K562 (cell line): ENCODE measurements at regions not wholly inside any gene's neighbourhood (a gene's known extent, or its start where the extent isn't known, plus 50 kb on each side); places are given as distances from the start of the nearest gene placed in this dataset.

Source experiments
- ATAC-seq: fragments of 200-7000 bp; cut with Tn5 transposase; 3 replicates; pipeline ENCODE4 v1.9.1; 2020; ENCODE audit warnings: moderate library complexity
- BruUV-seq: library from RNA; stranded (reverse); fragments of 400-500 nt; replicated peaks from 2 replicates; lab custom pipeline; 2021; lab: Mats Ljungman, UMichigan
- CTCF ChIA-PET: fragments of 300-600 bp; formaldehyde crosslinking; extraction: SDS; loops from one replicate; lab custom pipeline; 2021; ENCODE audit warnings: low intra/inter-chr PET ratio; lab: Yijun Ruan, JAX
- POLR2A ChIA-PET: fragments of 300-600, 350-650 bp; sonication (Branson Sonifier 250); formaldehyde crosslinking; extraction: SDS; loops from one replicate; lab custom pipeline; 2021; ENCODE audit warnings: antibody characterized with exemption, inconsistent platforms; lab: Yijun Ruan, JAX
- DNase-seq, 4 experiments: peaks; one replicate each; pipeline versions ENCODE4 v3.0.0 to v3.0.0-alpha.2; 2011 to 2018; ENCODE audit warnings: low spot score in 3 of 4, mixed read lengths in 3 of 4; ENCODE audit errors: extremely low read depth in 1 of 4
- FAIRE-seq: peaks from 2 replicates; lab custom pipeline; 2011; peaks lifted over from hg19 to GRCh38; lab: Jason Lieb, UNC
- H2AFZ ChIP-seq: 2 replicates; pipeline ENCODE4 v1.6.0; 2011; ENCODE audit warnings: low read depth, low read length, control low read depth, inconsistent platforms
- H3K27ac ChIP-seq: fragments of 200-600 bp; 3 replicates; pipeline ENCODE4 v1.8.0; 2011; ENCODE audit warnings: low read depth, mild to moderate bottlenecking, control low read depth, inconsistent platforms, low read length, moderate library complexity, mixed read lengths; ENCODE audit errors: extremely low read depth
- H3K27me3 ChIP-seq, 2 experiments: fragments of 300-600 bp in 1 of 2; 2 replicates in 1 of 2; 3 replicates in 1 of 2; pipeline versions ENCODE4 v1.6.0 to v1.8.0; 2011; ENCODE audit warnings: inconsistent platforms in 2 of 2, low read length in 2 of 2, mild to moderate bottlenecking in 1 of 2, mixed read lengths in 1 of 2, moderate library complexity in 1 of 2; ENCODE audit not compliant: control insufficient read depth in 2 of 2, insufficient read depth in 2 of 2
- H3K36me3 ChIP-seq: fragments of 300-600 bp; 3 replicates; pipeline ENCODE4 v1.8.0; 2011; ENCODE audit warnings: mild to moderate bottlenecking, low read length, inconsistent platforms; ENCODE audit not compliant: control insufficient read depth, insufficient read depth
- H3K4me1 ChIP-seq, 2 experiments: fragments of 200-600 bp in 1 of 2; replicated peaks in 1 of 2; 2 replicates in 1 of 2; 3 replicates in 1 of 2; pipeline versions ENCODE4 v1.5.1 to v1.8.0; 2011; ENCODE audit warnings: inconsistent platforms in 2 of 2, low read length in 2 of 2, mild to moderate bottlenecking in 1 of 2, mixed read lengths in 1 of 2, moderate library complexity in 1 of 2; ENCODE audit not compliant: control insufficient read depth in 2 of 2, insufficient read depth in 2 of 2
- H3K4me2 ChIP-seq: 2 replicates; pipeline ENCODE4 v1.6.1; 2011; ENCODE audit warnings: low read length, control low read depth, inconsistent platforms, mixed read lengths; ENCODE audit not compliant: insufficient read depth
- H3K4me3 ChIP-seq: fragments of 200-600 bp; sonication (generic), shearing (Covaris generic); 2 replicates; pipeline ENCODE4 v1.5.1; 2016; ENCODE audit warnings: control low read depth, inconsistent platforms
- H3K79me2 ChIP-seq: fragments of 200-600 bp; 3 replicates; pipeline ENCODE4 v1.8.0; 2011; ENCODE audit warnings: low read length, inconsistent platforms; ENCODE audit not compliant: control insufficient read depth, insufficient read depth
- H3K9ac ChIP-seq, 2 experiments: 2 replicates each; pipeline versions ENCODE4 v1.6.0 to v1.6.1; 2011; ENCODE audit warnings: low read depth in 2 of 2, low read length in 2 of 2, control low read depth in 1 of 2, inconsistent platforms in 1 of 2, mild to moderate bottlenecking in 1 of 2, mixed read lengths in 1 of 2; ENCODE audit not compliant: insufficient read depth in 1 of 2
- H3K9me1 ChIP-seq: one replicate; pipeline ENCODE4 v1.6.0; 2011; ENCODE audit warnings: inconsistent platforms, mild to moderate bottlenecking, low read length, moderate library complexity; ENCODE audit not compliant: control insufficient read depth, insufficient read depth
- H3K9me3 ChIP-seq: replicated peaks from 2 replicates; pipeline ENCODE4 v1.5.1; 2011; ENCODE audit warnings: low read depth, low read length, inconsistent platforms; ENCODE audit not compliant: control insufficient read depth, insufficient read depth
- H4K20me1 ChIP-seq: replicated peaks from 2 replicates; pipeline ENCODE4 v1.6.1; 2011; ENCODE audit warnings: low read length, inconsistent platforms, mixed read lengths; ENCODE audit not compliant: control insufficient read depth, insufficient read depth
- BACH1 ChIP-seq: fragments of 200-800 bp; sonication (Bioruptor generic); IDR thresholded peaks from 2 replicates; pipeline ENCODE4 v1.6.1; 2016; ENCODE audit warnings: missing genetic modification characterization, missing compliant biosample characterization
- DNMT1 ChIP-seq: fragments of 450-650 bp; IDR thresholded peaks from 2 replicates; pipeline ENCODE4 v1.6.1; 2016; ENCODE audit warnings: antibody characterized with exemption, mild to moderate bottlenecking
- ESRRA ChIP-seq: fragments of 450-650 bp; IDR thresholded peaks from 2 replicates; pipeline ENCODE4 v1.6.1; 2014; ENCODE audit warnings: low read depth, mild to moderate bottlenecking, moderate library complexity, borderline replicate concordance
- FOXO4 ChIP-seq: fragments of 450-650 bp; formaldehyde crosslinking; IDR thresholded peaks from 2 replicates; pipeline ENCODE4 v1.4.0; 2020; ENCODE audit warnings: mild to moderate bottlenecking, moderate library complexity
- KAT2B ChIP-seq: IDR thresholded peaks from one replicate; pipeline ENCODE4 v1.6.1; 2012; ENCODE audit warnings: low read depth, mild to moderate bottlenecking, control low read depth, inconsistent platforms, low read length, moderate library complexity
- KDM2B ChIP-seq: fragments of 250-450 bp; sonication (Bioruptor Pico); IDR thresholded peaks from 2 replicates; pipeline ENCODE4 v1.8.0; 2021; ENCODE audit warnings: mild to moderate bottlenecking, moderate library complexity
- MAFK ChIP-seq: IDR thresholded peaks from 2 replicates; pipeline ENCODE4 v1.6.1; 2011; ENCODE audit warnings: low read length, improper control_type of control experiment
- MYBL2 ChIP-seq, 2 experiments: fragments of 450-650 bp in 1 of 2; sonication (generic) in 1 of 2; formaldehyde crosslinking in 1 of 2; IDR thresholded peaks; 2 replicates each; pipeline versions ENCODE4 v1.6.1 to v1.8.1; 2017 to 2022; ENCODE audit warnings: borderline replicate concordance in 1 of 2, inconsistent platforms in 1 of 2, low read depth in 1 of 2, mild to moderate bottlenecking in 1 of 2, missing genetic modification reagents in 1 of 2, moderate library complexity in 1 of 2
- NBN ChIP-seq: fragments of 450-650 bp; IDR thresholded peaks from 2 replicates; pipeline ENCODE4 v1.6.1; 2016; ENCODE audit warnings: low read depth, mild to moderate bottlenecking
- NFATC3 ChIP-seq: fragments of 450-650 bp; IDR thresholded peaks from 2 replicates; pipeline ENCODE4 v1.6.1; 2017; ENCODE audit warnings: mild to moderate bottlenecking
- OTX1 ChIP-seq: fragments of 450-650 bp; formaldehyde crosslinking; IDR thresholded peaks from 2 replicates; pipeline ENCODE4 v1.4.0; 2022; ENCODE audit warnings: mild to moderate bottlenecking
- PCBP1 ChIP-seq: fragments of 200-400 bp; formaldehyde crosslinking; IDR thresholded peaks from 2 replicates; pipeline ENCODE4 v1.6.1; 2018; ENCODE audit warnings: mild to moderate bottlenecking, low read depth, low read length; ENCODE audit not compliant: poor library complexity, severe bottlenecking
- POLR2A ChIP-seq: fragments of 450-650 bp; conservative IDR thresholded peaks from 2 replicates; pipeline ENCODE4 v1.6.1; 2016
- POU5F1 ChIP-seq: fragments of 150-350 bp; IDR thresholded peaks from 2 replicates; pipeline ENCODE4 v1.6.1; 2014; ENCODE audit warnings: borderline replicate concordance, low read length, low read depth, mild to moderate bottlenecking; ENCODE audit not compliant: partially characterized antibody
- SETDB1 ChIP-seq: IDR thresholded peaks from one replicate; pipeline ENCODE4 v1.6.1; 2012; ENCODE audit warnings: low read length, control low read depth, inconsistent platforms
- SMARCE1 ChIP-seq: fragments of 450-650 bp; IDR thresholded peaks from 2 replicates; pipeline ENCODE4 v1.7.1; 2016; ENCODE audit warnings: mild to moderate bottlenecking
- TEAD2 ChIP-seq: fragments of 450-650 bp; IDR thresholded peaks from 2 replicates; pipeline ENCODE4 v1.6.1; 2016; ENCODE audit warnings: missing genetic modification characterization, control low read depth, missing compliant biosample characterization
- TOE1 ChIP-seq, 2 experiments: fragments of 450-650 bp in 1 of 2; sonication (generic) in 1 of 2; formaldehyde crosslinking in 1 of 2; IDR thresholded peaks; 2 replicates each; pipeline versions ENCODE4 v1.7.1 to v1.8.0; 2016 to 2022; ENCODE audit warnings: borderline replicate concordance in 2 of 2, mild to moderate bottlenecking in 2 of 2, antibody characterized with exemption in 1 of 2, inconsistent platforms in 1 of 2, low read depth in 1 of 2, missing genetic modification reagents in 1 of 2, moderate library complexity in 1 of 2
- ZNF316 ChIP-seq: fragments of 450-650 bp; IDR thresholded peaks from 2 replicates; pipeline ENCODE4 v1.6.1; 2016
- WGBS: fragments of 100-300 bp; shearing (Covaris generic); methylation state at CpG from one replicate; pipeline ENCODE4 v1.1.6; 2016; ENCODE audit warnings: low coverage, mixed read lengths; ENCODE audit not compliant: insufficient coverage; ENCODE audit errors: missing lambda C conversion rate; 5-methylcytosine and 5-hydroxymethylcytosine counted together
- in situ Hi-C: fragments of 300-500 bp; cut with MboI; formaldehyde crosslinking; loops from 4 replicates; pipeline ENCODE4 v1.15.0; 2018; ENCODE audit warnings: inconsistent platforms, mixed read lengths
- intact Hi-C: fragments of 100-400 bp; cut with micrococcal nuclease; formaldehyde crosslinking; loops from 2 replicates; pipeline ENCODE4 v1.14.2; 2022

- Histone ChIP-seq H3K27ac (no peak overlapping the region), H3K27me3 (no peaks in the 10 kb centered on the region), H3K9me1 (no peaks in the 10 kb centered on the region), H3K79me2 (no peaks in the 10 kb centered on the region), H4K20me1 (no peaks in the 10 kb centered on the region), H3K9me3 (no peaks in the 10 kb centered on the region), H3K36me3 (no peaks in the 10 kb centered on the region), H3K9ac (no peak overlapping the region), H3K4me2 (no peak overlapping the region), H3K4me3 (no peak overlapping the region), H2AFZ (no peak overlapping the region), H3K4me1 (no peaks in the 10 kb centered on the region)
- ChIA-PET CTCF (no interaction called here), POLR2A (no interaction called here)
- in situ Hi-C loops (no loop called here), intact Hi-C loops (no loop called here)
- TF ChIP-seq TOE1 (IDR thresholded peaks at IDR 0.05; ENCODE audit: borderline replicate concordance): no peak
- TF ChIP-seq TOE1 (CRISPR knock-in tag; IDR thresholded peaks at IDR 0.05; ENCODE audit: borderline replicate concordance, low read depth): no peak
- no peak for TF ChIP-seq POLR2A
- TF ChIP-seq NBN: no peak
- no peak for TF ChIP-seq PCBP1
- no peak for TF ChIP-seq NFATC3
- no peak for TF ChIP-seq BACH1 (tag)
- TF ChIP-seq DNMT1: no peak
- no peak for TF ChIP-seq ESRRA
- TF ChIP-seq ZNF316: no peak
- TF ChIP-seq KDM2B (CRISPR knock-in tag): no peak
- no peak for TF ChIP-seq POU5F1
- TF ChIP-seq SETDB1: no peak
- TF ChIP-seq FOXO4 (CRISPR knock-in tag): no peak
- no peak for TF ChIP-seq MAFK
- TF ChIP-seq OTX1 (CRISPR knock-in tag): no peak
- no peak for TF ChIP-seq TEAD2 (tag)
- TF ChIP-seq MYBL2 (IDR thresholded peaks at IDR 0.05; ENCODE audit: low read depth): no peak
- TF ChIP-seq MYBL2 (CRISPR knock-in tag; IDR thresholded peaks at IDR 0.05; ENCODE audit: borderline replicate concordance): no peak
- TF ChIP-seq SMARCE1: no peak
- no peak for TF ChIP-seq KAT2B
- WGBS: 3% methylated on average over 5 of the region's 5 CpGs
- BruUV-seq: no TSS peak
- ATAC-seq: no peak
- no peak for FAIRE-seq
- no peak for DNase-seq
These were observed 167.4 kb upstream of the MPPED2 start for GRCh38 chr11:30753504-30753903.
